ENCODE measurements at regions not wholly inside any gene's neighbourhood (a gene's known extent, or its start where the extent isn't known, plus 50 kb on each side); places are given as distances from the start of the nearest gene placed in this dataset.

GRCh38 chr9:79428422-79428821 lies 143.3 kb upstream of the TLE4 start:
- H3K4me3 ChIP-seq (ENCODE audit: insufficient read depth, low read depth, low read length) = no peak overlapping the region
- no peak for DNase-seq (ENCODE audit: low read depth)
- no peak overlapping the region for H3K27ac Mint-ChIP-seq (ENCODE audit: unreplicated experiment)
- peaks cover 3% of the 10 kb centered on the region for H3K9me3 Mint-ChIP-seq (ENCODE audit: unreplicated experiment)
- no peaks in the 10 kb centered on the region for H3K79me2 ChIP-seq (ENCODE audit: insufficient read depth, low read length)
- FAIRE-seq = no peak
- no peaks in the 10 kb centered on the region for H3K27me3 ChIP-seq (ENCODE audit: insufficient read depth, low read length)
- no peak overlapping the region for H3K9ac ChIP-seq (ENCODE audit: low read length)
- H3K27me3 Mint-ChIP-seq (ENCODE audit: low read depth, unreplicated experiment) = no peaks in the 10 kb centered on the region
- no peaks in the 10 kb centered on the region for H3K36me3 Mint-ChIP-seq (ENCODE audit: low read depth, unreplicated experiment)
- no peak overlapping the region for H2AFZ ChIP-seq (ENCODE audit: low read depth, low read length)
- H3K27ac ChIP-seq (ENCODE audit: low read depth, low read length) = no peak overlapping the region
- no peak overlapping the region for H3K4me2 ChIP-seq (ENCODE audit: low read length)
- H4K20me1 ChIP-seq (ENCODE audit: insufficient read depth, low read length) = no peaks in the 10 kb centered on the region
- no peaks in the 10 kb centered on the region for H3K4me1 ChIP-seq (ENCODE audit: insufficient read depth, low read length)
- TF ChIP-seq EZH2 (IDR thresholded peaks at IDR 0.05; ENCODE audit: insufficient read depth, low read length) = no peak
- TF ChIP-seq, protein P1, sequence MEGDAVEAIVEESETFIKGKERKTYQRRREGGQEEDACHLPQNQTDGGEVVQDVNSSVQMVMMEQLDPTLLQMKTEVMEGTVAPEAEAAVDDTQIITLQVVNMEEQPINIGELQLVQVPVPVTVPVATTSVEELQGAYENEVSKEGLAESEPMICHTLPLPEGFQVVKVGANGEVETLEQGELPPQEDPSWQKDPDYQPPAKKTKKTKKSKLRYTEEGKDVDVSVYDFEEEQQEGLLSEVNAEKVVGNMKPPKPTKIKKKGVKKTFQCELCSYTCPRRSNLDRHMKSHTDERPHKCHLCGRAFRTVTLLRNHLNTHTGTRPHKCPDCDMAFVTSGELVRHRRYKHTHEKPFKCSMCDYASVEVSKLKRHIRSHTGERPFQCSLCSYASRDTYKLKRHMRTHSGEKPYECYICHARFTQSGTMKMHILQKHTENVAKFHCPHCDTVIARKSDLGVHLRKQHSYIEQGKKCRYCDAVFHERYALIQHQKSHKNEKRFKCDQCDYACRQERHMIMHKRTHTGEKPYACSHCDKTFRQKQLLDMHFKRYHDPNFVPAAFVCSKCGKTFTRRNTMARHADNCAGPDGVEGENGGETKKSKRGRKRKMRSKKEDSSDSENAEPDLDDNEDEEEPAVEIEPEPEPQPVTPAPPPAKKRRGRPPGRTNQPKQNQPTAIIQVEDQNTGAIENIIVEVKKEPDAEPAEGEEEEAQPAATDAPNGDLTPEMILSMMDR (IDR thresholded peaks at IDR 0.05; ENCODE audit: insufficient read depth, low read depth, low read length) = no peak
- H3K4me1 Mint-ChIP-seq (ENCODE audit: low read depth, unreplicated experiment) = peaks cover 2% of the 10 kb centered on the region
- H3K4me3 Mint-ChIP-seq (ENCODE audit: unreplicated experiment) = no peak overlapping the region
- H3K9me3 ChIP-seq (ENCODE audit: insufficient read depth, low read depth, low read length) = peaks cover 5% of the 10 kb centered on the region
- no peaks in the 10 kb centered on the region for H3K36me3 ChIP-seq (ENCODE audit: insufficient read depth, low read length)

- Mint-ChIP-seq H3K27me3 (ENCODE audit: low read depth, unreplicated experiment) (no peaks in the 10 kb centered on the region), H3K36me3 (ENCODE audit: low read depth, unreplicated experiment) (no peaks in the 10 kb centered on the region), H3K4me1 (ENCODE audit: low read depth, unreplicated experiment) (peaks cover 2% of the 10 kb centered on the region), H3K27ac (ENCODE audit: unreplicated experiment) (no peak overlapping the region), H3K4me3 (ENCODE audit: unreplicated experiment) (no peak overlapping the region), H3K9me3 (ENCODE audit: unreplicated experiment) (peaks cover 3% of the 10 kb centered on the region)
- TF ChIP-seq, protein P1 (IDR thresholded peaks at IDR 0.05; ENCODE audit: insufficient read depth, low read depth, low read length) = no peak
- TF ChIP-seq EZH2 (IDR thresholded peaks at IDR 0.05; ENCODE audit: insufficient read depth, low read length) = no peak
- H3K9me3 ChIP-seq (ENCODE audit: insufficient read depth, low read depth, low read length) = peaks cover 5% of the 10 kb centered on the region
- FAIRE-seq (no peak), DNase-seq (ENCODE audit: low read depth) (peak; percentile 6)
- no peaks in the 10 kb centered on the region for H4K20me1 ChIP-seq (ENCODE audit: insufficient read depth, low read length)
- no peak overlapping the region for H3K27ac ChIP-seq (ENCODE audit: low read depth, low read length)
- no peaks in the 10 kb centered on the region for H3K27me3 ChIP-seq (ENCODE audit: insufficient read depth, low read length)
- no peaks in the 10 kb centered on the region for H3K36me3 ChIP-seq (ENCODE audit: insufficient read depth, low read length)
- no peak overlapping the region for H3K9ac ChIP-seq (ENCODE audit: low read length)
- H3K4me1 ChIP-seq (ENCODE audit: insufficient read depth, low read length) = no peaks in the 10 kb centered on the region
- H3K79me2 ChIP-seq (ENCODE audit: insufficient read depth, low read length) = no peaks in the 10 kb centered on the region
- H2AFZ ChIP-seq (ENCODE audit: low read depth, low read length) = no peak overlapping the region
- H3K4me2 ChIP-seq (ENCODE audit: low read length) = no peak overlapping the region
- no peak overlapping the region for H3K4me3 ChIP-seq (ENCODE audit: insufficient read depth, low read depth, low read length)
Observed at GRCh38 chr9:79430619-79431018, 141.1 kb upstream of the TLE4 start.

GRCh38 chr9:79431019-79431679 lies 140.6 kb upstream of the TLE4 start:
- no peaks in the 10 kb centered on the region for H3K27me3 Mint-ChIP-seq (ENCODE audit: low read depth, unreplicated experiment)
- no peak overlapping the region for H3K27ac ChIP-seq (ENCODE audit: low read depth, low read length)
- TF ChIP-seq EZH2 (IDR thresholded peaks at IDR 0.05; ENCODE audit: insufficient read depth, low read length) = no peak
- TF ChIP-seq, protein P1 (IDR thresholded peaks at IDR 0.05; ENCODE audit: insufficient read depth, low read depth, low read length) = no peak
- H3K27ac Mint-ChIP-seq (ENCODE audit: unreplicated experiment) = peak overlapping the region; percentile 20
- no peaks in the 10 kb centered on the region for H3K27me3 ChIP-seq (ENCODE audit: insufficient read depth, low read length)
- no peak overlapping the region for H2AFZ ChIP-seq (ENCODE audit: low read depth, low read length)
- H3K4me1 Mint-ChIP-seq (ENCODE audit: low read depth, unreplicated experiment) = peaks cover 2% of the 10 kb centered on the region
- H3K9me3 Mint-ChIP-seq (ENCODE audit: unreplicated experiment) = no peaks in the 10 kb centered on the region
- peak; percentile 16 for DNase-seq (ENCODE audit: low read depth)
- no peaks in the 10 kb centered on the region for H4K20me1 ChIP-seq (ENCODE audit: insufficient read depth, low read length)
- H3K36me3 Mint-ChIP-seq (ENCODE audit: low read depth, unreplicated experiment) = no peaks in the 10 kb centered on the region
- no peaks in the 10 kb centered on the region for H3K79me2 ChIP-seq (ENCODE audit: insufficient read depth, low read length)
- no peak overlapping the region for H3K4me3 Mint-ChIP-seq (ENCODE audit: unreplicated experiment)
- H3K9me3 ChIP-seq (ENCODE audit: insufficient read depth, low read depth, low read length) = peaks cover 5% of the 10 kb centered on the region
- H3K4me2 ChIP-seq (ENCODE audit: low read length) = no peak overlapping the region
- H3K4me1 ChIP-seq (ENCODE audit: insufficient read depth, low read length) = no peaks in the 10 kb centered on the region
- no peaks in the 10 kb centered on the region for H3K36me3 ChIP-seq (ENCODE audit: insufficient read depth, low read length)
- no peak for FAIRE-seq
- no peak overlapping the region for H3K9ac ChIP-seq (ENCODE audit: low read length)
- no peak overlapping the region for H3K4me3 ChIP-seq (ENCODE audit: insufficient read depth, low read depth, low read length)

Measured in astrocyte (in vitro differentiated cells and primary cell).